ENCODE measurements at regions not wholly inside any gene's neighbourhood (a gene's known extent, or its start where the extent isn't known, plus 50 kb on each side); places are given as distances from the start of the nearest gene placed in this dataset.

- H3K4me1 ChIP-seq: no peaks in the 10 kb centered on the region
- no peak overlapping the region for H3K4me3 ChIP-seq
- H3K9me3 ChIP-seq: no peaks in the 10 kb centered on the region
- DNase-seq (no peak), ATAC-seq (no peak)
- H3K36me3 ChIP-seq: no peaks in the 10 kb centered on the region
- no peak overlapping the region for H3K27ac ChIP-seq
- TF ChIP-seq CTCF (IDR thresholded peaks at IDR 0.05): no peak
- H3K27me3 ChIP-seq (ENCODE audit: low read depth): peaks cover 18% of the 10 kb centered on the region
- intact Hi-C loops (cut with DNase I): no loop called here
Observed at GRCh38 chr1:2885001-2885400, 83.5 kb upstream of the TTC34 start.

- H3K4me1 ChIP-seq: no peaks in the 10 kb centered on the region
- H3K27ac ChIP-seq: no peak overlapping the region
- TF ChIP-seq CTCF (IDR thresholded peaks at IDR 0.05): no peak
- no peak overlapping the region for H3K4me3 ChIP-seq
- peaks cover 17% of the 10 kb centered on the region for H3K27me3 ChIP-seq (ENCODE audit: low read depth)
- intact Hi-C loops (cut with DNase I): no loop called here
- no peaks in the 10 kb centered on the region for H3K9me3 ChIP-seq
- no peaks in the 10 kb centered on the region for H3K36me3 ChIP-seq
- DNase-seq: no peak
- no peak for ATAC-seq
Observed at GRCh38 chr1:2886631-2887030, 85.1 kb upstream of the TTC34 start.

GRCh38 chr1:2887941-2888855, 86.7 kb upstream of the TTC34 start:
- DNase-seq: no peak
- Histone ChIP-seq H3K4me3 (no peak overlapping the region), H3K27me3 (ENCODE audit: low read depth) (peaks cover 9% of the 10 kb centered on the region), H3K4me1 (no peaks in the 10 kb centered on the region), H3K27ac (no peak overlapping the region), H3K36me3 (no peaks in the 10 kb centered on the region), H3K9me3 (no peaks in the 10 kb centered on the region)
- intact Hi-C loops (cut with DNase I): no loop called here
- no peak for TF ChIP-seq CTCF (IDR thresholded peaks at IDR 0.05)
- no peak for ATAC-seq

- no peak for TF ChIP-seq CTCF (IDR thresholded peaks at IDR 0.05)
- peaks cover 7% of the 10 kb centered on the region for H3K27me3 ChIP-seq (ENCODE audit: low read depth)
- no peaks in the 10 kb centered on the region for H3K9me3 ChIP-seq
- ATAC-seq (no peak), DNase-seq (no peak)
- intact Hi-C loops (cut with DNase I): no loop called here
- no peaks in the 10 kb centered on the region for H3K36me3 ChIP-seq
- H3K4me1 ChIP-seq: no peaks in the 10 kb centered on the region
- no peak overlapping the region for H3K27ac ChIP-seq
- H3K4me3 ChIP-seq: no peak overlapping the region
Observed at GRCh38 chr1:2890221-2890850, 88.8 kb upstream of the TTC34 start.

- H3K27me3 ChIP-seq (ENCODE audit: low read depth): peaks cover 6% of the 10 kb centered on the region
Observed at GRCh38 chr1:2891923-2892448, 90.5 kb upstream of the TTC34 start.

More at GRCh38 chr1:2891923-2892448, 90.5 kb upstream of the TTC34 start:
- no peaks in the 10 kb centered on the region for H3K4me1 ChIP-seq
- H3K4me3 ChIP-seq: no peak overlapping the region
- H3K36me3 ChIP-seq: no peaks in the 10 kb centered on the region
- no peak overlapping the region for H3K27ac ChIP-seq
- H3K9me3 ChIP-seq: no peaks in the 10 kb centered on the region
- no peak for TF ChIP-seq CTCF (IDR thresholded peaks at IDR 0.05)
- intact Hi-C loops (cut with DNase I): no loop called here
- ATAC-seq: no peak
- no peak for DNase-seq
